AG09309 (cell line): ENCODE measurements at regions not wholly inside any gene's neighbourhood (a gene's known extent, or its start where the extent isn't known, plus 50 kb on each side); places are given as distances from the start of the nearest gene placed in this dataset.
"Not testable (repeated sequence)": the region's sequence is repeated elsewhere in the genome, so short reads cannot be mapped to it uniquely, and the experiment has no call there.

Experiments
- DNase-seq: peaks from one replicate; pipeline ENCODE4 v3.0.0-alpha.2; 2010; ENCODE audit warnings: low read depth
- H3K4me3 ChIP-seq: 2 replicates; pipeline ENCODE4 v1.5.1; 2011; ENCODE audit warnings: mild to moderate bottlenecking, low read depth, low read length, moderate library complexity; ENCODE audit not compliant: control insufficient read depth
- CTCF ChIP-seq: IDR thresholded peaks from 2 replicates; pipeline ENCODE4 v1.5.1; 2011; ENCODE audit warnings: mild to moderate bottlenecking, low read depth, low read length, inconsistent platforms; ENCODE audit not compliant: insufficient read depth, control insufficient read depth; ENCODE audit errors: missing control alignments

GRCh38 chr15:35260941-35261340 lies 175.8 kb upstream of the NANOGP8 start:
- H3K4me3 ChIP-seq = no peak overlapping the region
- TF ChIP-seq CTCF = no peak
- DNase-seq = no peak

GRCh38 chr15:35260274-35260673 lies 175.2 kb upstream of the NANOGP8 start:
- H3K4me3 ChIP-seq, DNase-seq: not testable (repeated sequence)

GRCh38 chr15:35256551-35256950 lies 171.5 kb upstream of the NANOGP8 start:
- no peak for DNase-seq
- TF ChIP-seq CTCF = no peak

DNA sequence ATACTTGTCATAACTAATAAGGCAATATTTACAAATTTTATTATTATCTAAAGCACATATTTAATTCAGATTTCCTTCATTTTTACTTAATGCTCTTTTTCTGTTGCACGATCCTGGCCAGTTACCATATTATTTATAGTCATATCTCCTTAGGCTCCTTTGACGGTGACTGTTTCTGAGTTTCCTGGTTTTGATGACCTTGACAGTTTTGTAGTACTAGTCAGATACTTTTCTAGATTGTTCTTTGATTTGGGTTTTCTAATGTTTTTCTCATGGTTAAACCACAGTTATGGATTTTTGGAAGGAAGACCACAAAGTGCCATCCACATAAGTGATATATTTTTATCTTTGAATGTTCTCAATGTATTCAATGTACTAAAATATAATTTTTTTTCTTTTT lies 171.0 kb upstream of the NANOGP8 start:
- DNase-seq = no peak
- H3K4me3 ChIP-seq = no peak overlapping the region
- no peak for TF ChIP-seq CTCF

More at GRCh38 chr15:35256551-35256950, 171.5 kb upstream of the NANOGP8 start:
- H3K4me3 ChIP-seq = no peak overlapping the region

GRCh38 chr15:35254908-35255307 lies 169.8 kb upstream of the NANOGP8 start:
- H3K4me3 ChIP-seq, DNase-seq: not testable (repeated sequence)

GRCh38 chr15:35254062-35254461 lies 169.0 kb upstream of the NANOGP8 start:
- TF ChIP-seq CTCF = no peak
- DNase-seq = no peak
- no peak overlapping the region for H3K4me3 ChIP-seq

DNA sequence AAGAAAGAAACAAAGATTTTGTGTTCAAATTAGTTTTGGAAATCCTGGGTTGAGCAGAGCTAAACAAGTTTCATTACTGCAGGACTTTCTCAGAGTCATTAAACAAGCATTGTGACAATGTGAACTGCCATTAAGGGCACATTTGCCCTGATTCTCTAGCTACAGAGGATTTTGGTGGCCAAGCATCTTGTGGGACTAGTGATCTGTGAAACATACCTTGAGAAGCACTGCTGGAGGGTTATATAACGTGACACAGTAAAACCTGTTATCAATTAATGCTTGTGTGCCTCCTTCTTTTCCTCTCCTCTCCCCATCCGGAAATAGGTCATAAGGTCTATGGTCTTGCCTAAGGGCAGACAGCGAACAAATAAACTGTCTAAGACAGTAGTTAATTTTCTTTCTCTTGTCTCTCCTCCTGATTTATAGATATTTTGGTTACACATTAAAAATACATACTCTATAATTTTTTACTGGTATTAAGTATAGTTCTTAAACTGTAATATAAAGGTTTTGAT lies 167.3 kb upstream of the NANOGP8 start:
- H3K4me3 ChIP-seq = no peak overlapping the region
- TF ChIP-seq CTCF = no peak
- no peak for DNase-seq

GRCh38 chr15:35247150-35247549 lies 162.1 kb upstream of the NANOGP8 start:
- no peak for TF ChIP-seq CTCF
- H3K4me3 ChIP-seq = no peak overlapping the region

More at GRCh38 chr15:35247150-35247549, 162.1 kb upstream of the NANOGP8 start:
- no peak for DNase-seq
